Activated B cell treated with CpG ODN at 0.5 μM for 24 hours (primary cell): ENCODE measurements at regions not wholly inside any gene's neighbourhood (a gene's known extent, or its start where the extent isn't known, plus 50 kb on each side); places are given as distances from the start of the nearest gene placed in this dataset.

Experiments
- ATAC-seq: fragments of 200-7000 bp; cut with Tn5 transposase; one replicate; pipeline ENCODE4 v1.10.0; 2021; ENCODE audit warnings: low read depth, mild to moderate bottlenecking, moderate library complexity
- CTCF ChIA-PET: fragments of 350-600 bp; sonication (Branson Sonifier 250); formaldehyde crosslinking; loops from one replicate; lab custom pipeline; 2021; ENCODE audit warnings: antibody characterized with exemption; lab: Charles Lee
- POLR2A ChIA-PET: fragments of 350-600 bp; sonication (Branson Sonifier 250); formaldehyde crosslinking; loops from one replicate; lab custom pipeline; 2021; ENCODE audit warnings: antibody characterized with exemption; lab: Charles Lee
- DNase-seq: peaks from one replicate; pipeline ENCODE4 v3.0.0; 2022
- H3K27ac Mint-ChIP-seq: one replicate; pipeline ENCODE4 v1.8.0; 2020; ENCODE audit warnings: mixed read lengths
- H3K27me3 Mint-ChIP-seq: one replicate; pipeline ENCODE4 v1.8.0; 2021; ENCODE audit warnings: mixed read lengths
- H3K36me3 Mint-ChIP-seq: one replicate; pipeline ENCODE4 v1.8.0; 2021; ENCODE audit warnings: low read depth, mixed read lengths
- H3K4me1 Mint-ChIP-seq: one replicate; pipeline ENCODE4 v1.8.0; 2021; ENCODE audit warnings: mixed read lengths
- H3K4me3 Mint-ChIP-seq: one replicate; pipeline ENCODE4 v1.8.0; 2020; ENCODE audit warnings: mild to moderate bottlenecking, mixed read lengths
- H3K9me3 Mint-ChIP-seq: one replicate; pipeline ENCODE4 v1.8.0; 2020; ENCODE audit warnings: mixed read lengths
- intact Hi-C: fragments of 100-400 bp; cut with micrococcal nuclease; formaldehyde crosslinking; loops from one replicate; pipeline ENCODE4 v1.15.1; 2024
- TF ChIP-seq, protein P1 (sequence below): fragments of 200-600 bp; IDR thresholded peaks from one replicate; pipeline ENCODE4 v1.8.0; 2022; ENCODE audit warnings: antibody characterized with exemption, mild to moderate bottlenecking

DNA sequence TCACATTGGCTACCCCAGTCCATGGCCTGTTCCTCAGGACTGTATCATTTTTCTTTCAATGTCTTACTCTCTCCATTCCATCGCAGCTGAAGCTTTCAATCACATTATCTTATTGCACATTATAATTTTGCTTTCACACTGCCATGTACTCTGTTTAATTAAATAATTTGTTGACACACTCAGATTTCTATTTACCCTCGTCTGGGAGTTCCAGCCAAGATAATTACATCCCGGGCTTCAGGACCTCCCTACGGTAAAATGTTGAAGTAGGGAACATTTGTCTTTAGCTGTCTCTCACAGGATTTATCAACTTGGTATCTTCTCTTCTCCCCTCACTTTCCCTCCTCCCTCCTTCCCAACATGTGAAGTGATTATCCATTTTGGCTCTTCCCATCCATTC is 177.2 kb upstream of the RASSF8 start:
- no peak for DNase-seq
- POLR2A ChIA-PET: no interaction called here
- Mint-ChIP-seq H3K9me3 (no peaks in the 10 kb centered on the region), H3K27me3 (peaks cover 2% of the 10 kb centered on the region), H3K27ac (no peak overlapping the region), H3K36me3 (no peaks in the 10 kb centered on the region), H3K4me3 (no peak overlapping the region), H3K4me1 (no peaks in the 10 kb centered on the region)
- TF ChIP-seq, protein P1, sequence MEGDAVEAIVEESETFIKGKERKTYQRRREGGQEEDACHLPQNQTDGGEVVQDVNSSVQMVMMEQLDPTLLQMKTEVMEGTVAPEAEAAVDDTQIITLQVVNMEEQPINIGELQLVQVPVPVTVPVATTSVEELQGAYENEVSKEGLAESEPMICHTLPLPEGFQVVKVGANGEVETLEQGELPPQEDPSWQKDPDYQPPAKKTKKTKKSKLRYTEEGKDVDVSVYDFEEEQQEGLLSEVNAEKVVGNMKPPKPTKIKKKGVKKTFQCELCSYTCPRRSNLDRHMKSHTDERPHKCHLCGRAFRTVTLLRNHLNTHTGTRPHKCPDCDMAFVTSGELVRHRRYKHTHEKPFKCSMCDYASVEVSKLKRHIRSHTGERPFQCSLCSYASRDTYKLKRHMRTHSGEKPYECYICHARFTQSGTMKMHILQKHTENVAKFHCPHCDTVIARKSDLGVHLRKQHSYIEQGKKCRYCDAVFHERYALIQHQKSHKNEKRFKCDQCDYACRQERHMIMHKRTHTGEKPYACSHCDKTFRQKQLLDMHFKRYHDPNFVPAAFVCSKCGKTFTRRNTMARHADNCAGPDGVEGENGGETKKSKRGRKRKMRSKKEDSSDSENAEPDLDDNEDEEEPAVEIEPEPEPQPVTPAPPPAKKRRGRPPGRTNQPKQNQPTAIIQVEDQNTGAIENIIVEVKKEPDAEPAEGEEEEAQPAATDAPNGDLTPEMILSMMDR: no peak
- CTCF ChIA-PET: no interaction called here
- no peak for ATAC-seq
- intact Hi-C loops: no loop called here

DNA sequence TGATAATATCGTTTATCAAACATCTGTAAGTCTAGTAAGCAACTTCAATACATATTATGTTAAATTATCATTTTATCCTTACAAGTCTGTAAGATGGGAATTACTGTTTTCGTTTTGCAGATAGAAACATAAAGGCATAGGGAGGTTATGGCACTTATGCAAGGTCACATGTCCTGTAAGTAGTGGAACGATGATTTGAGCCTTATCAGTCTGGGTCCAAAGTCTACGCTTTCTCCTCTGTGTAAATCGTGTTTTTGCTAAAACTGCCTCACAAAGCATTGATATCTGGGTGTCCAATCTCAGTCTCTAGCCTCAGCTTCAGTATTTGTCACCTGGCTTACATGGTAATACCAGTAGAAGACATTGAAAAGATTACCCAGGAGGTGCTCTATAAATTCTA is 174.9 kb upstream of the RASSF8 start:
- ChIA-PET POLR2A (no interaction called here), CTCF (no interaction called here)
- no peaks in the 10 kb centered on the region for H3K4me1 Mint-ChIP-seq
- intact Hi-C loops: no loop called here
- DNase-seq (no peak), ATAC-seq (no peak)
- peaks cover 2% of the 10 kb centered on the region for H3K27me3 Mint-ChIP-seq
- no peak overlapping the region for H3K4me3 Mint-ChIP-seq
- H3K27ac Mint-ChIP-seq: no peak overlapping the region
- no peaks in the 10 kb centered on the region for H3K36me3 Mint-ChIP-seq
- TF ChIP-seq, protein P1: no peak
- H3K9me3 Mint-ChIP-seq: no peaks in the 10 kb centered on the region

- no peak for DNase-seq
- no peak for ATAC-seq
- Mint-ChIP-seq H3K27me3 (no peaks in the 10 kb centered on the region), H3K4me1 (no peaks in the 10 kb centered on the region), H3K4me3 (no peak overlapping the region), H3K27ac (no peak overlapping the region), H3K36me3 (no peaks in the 10 kb centered on the region), H3K9me3 (no peaks in the 10 kb centered on the region)
- TF ChIP-seq, protein P1: no peak
- CTCF ChIA-PET: no interaction called here
- POLR2A ChIA-PET: no interaction called here
- intact Hi-C loops: no loop called here
Measured at GRCh38 chr12:25784669-25785068, 173.8 kb upstream of the RASSF8 start.

DNA sequence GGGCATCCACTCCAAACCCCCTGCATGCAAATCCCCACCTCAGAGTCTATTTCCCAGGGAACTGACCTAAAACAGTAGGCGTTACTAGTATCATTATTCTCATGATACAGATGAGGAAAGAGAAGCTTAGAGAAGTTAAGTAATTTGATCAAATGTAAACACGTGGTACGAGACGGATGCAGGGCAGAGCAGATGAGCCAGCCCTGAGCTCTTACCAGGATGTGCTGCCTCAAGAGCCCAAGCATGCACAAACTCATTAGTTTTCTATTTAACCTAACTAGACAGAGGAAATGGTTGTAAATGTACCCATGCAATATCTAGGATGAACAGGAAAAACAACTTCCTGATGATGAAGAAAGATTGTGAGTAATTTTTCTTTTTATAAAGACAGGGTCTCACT is 173.3 kb upstream of the RASSF8 start:
- CTCF ChIA-PET: no interaction called here
- H3K4me1 Mint-ChIP-seq: no peaks in the 10 kb centered on the region
- POLR2A ChIA-PET: no interaction called here
- no peak overlapping the region for H3K4me3 Mint-ChIP-seq
- H3K9me3 Mint-ChIP-seq: no peaks in the 10 kb centered on the region
- H3K36me3 Mint-ChIP-seq: no peaks in the 10 kb centered on the region
- intact Hi-C loops: no loop called here
- ATAC-seq (no peak), DNase-seq (no peak)
- H3K27ac Mint-ChIP-seq: no peak overlapping the region
- TF ChIP-seq, protein P1: no peak
- no peaks in the 10 kb centered on the region for H3K27me3 Mint-ChIP-seq

GRCh38 chr12:25787701-25788100 is 170.8 kb upstream of the RASSF8 start:
- DNase-seq: no peak
- no peak overlapping the region for H3K4me3 Mint-ChIP-seq
- POLR2A ChIA-PET: no interaction called here
- no peaks in the 10 kb centered on the region for H3K4me1 Mint-ChIP-seq
- no peaks in the 10 kb centered on the region for H3K9me3 Mint-ChIP-seq
- ATAC-seq: no peak
- CTCF ChIA-PET: no interaction called here
- no peak overlapping the region for H3K27ac Mint-ChIP-seq
- intact Hi-C loops: no loop called here
- TF ChIP-seq, protein P1: no peak
- H3K36me3 Mint-ChIP-seq: no peaks in the 10 kb centered on the region
- H3K27me3 Mint-ChIP-seq: no peaks in the 10 kb centered on the region
